ENCODE measurements at regions not wholly inside any gene's neighbourhood (a gene's known extent, or its start where the extent isn't known, plus 50 kb on each side); places are given as distances from the start of the nearest gene placed in this dataset.
A peak's percentile ranks its signal among the peaks of the same experiment; 100 is the strongest.
"Not testable (repeated sequence)": the region's sequence is repeated elsewhere in the genome, so short reads cannot be mapped to it uniquely, and the experiment has no call there.

DNA sequence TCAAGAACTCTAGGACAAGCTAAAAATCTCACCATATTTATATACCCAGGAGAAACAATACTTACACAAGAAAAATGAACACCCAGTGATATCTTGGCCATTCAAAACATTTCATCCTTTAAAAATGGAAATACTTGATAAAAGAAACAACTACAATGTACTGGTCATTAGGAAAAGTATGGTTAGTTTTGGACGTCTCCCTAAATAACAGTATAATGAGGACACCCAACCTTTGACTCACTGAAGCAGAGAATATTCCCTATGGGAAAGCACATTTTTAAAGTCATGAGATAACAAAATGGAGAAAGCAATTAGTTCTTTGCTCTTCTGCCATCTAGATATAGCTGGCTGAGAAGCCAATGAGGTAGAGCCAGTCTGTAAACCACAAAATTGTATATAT lies 164.4 kb downstream of the TBX18 start:
- H3K27me3 ChIP-seq (ENCODE audit: insufficient read depth, low read length) = no peaks in the 10 kb centered on the region
- H2AFZ ChIP-seq (ENCODE audit: low read length) = no peak overlapping the region
- H3K79me2 ChIP-seq (ENCODE audit: insufficient read depth, low read length) = no peaks in the 10 kb centered on the region
- no peaks in the 10 kb centered on the region for H3K36me3 ChIP-seq (ENCODE audit: insufficient read depth, low read length)
- no peak overlapping the region for H3K4me3 ChIP-seq (ENCODE audit: insufficient read depth, low read length)
- TF ChIP-seq, protein P1, sequence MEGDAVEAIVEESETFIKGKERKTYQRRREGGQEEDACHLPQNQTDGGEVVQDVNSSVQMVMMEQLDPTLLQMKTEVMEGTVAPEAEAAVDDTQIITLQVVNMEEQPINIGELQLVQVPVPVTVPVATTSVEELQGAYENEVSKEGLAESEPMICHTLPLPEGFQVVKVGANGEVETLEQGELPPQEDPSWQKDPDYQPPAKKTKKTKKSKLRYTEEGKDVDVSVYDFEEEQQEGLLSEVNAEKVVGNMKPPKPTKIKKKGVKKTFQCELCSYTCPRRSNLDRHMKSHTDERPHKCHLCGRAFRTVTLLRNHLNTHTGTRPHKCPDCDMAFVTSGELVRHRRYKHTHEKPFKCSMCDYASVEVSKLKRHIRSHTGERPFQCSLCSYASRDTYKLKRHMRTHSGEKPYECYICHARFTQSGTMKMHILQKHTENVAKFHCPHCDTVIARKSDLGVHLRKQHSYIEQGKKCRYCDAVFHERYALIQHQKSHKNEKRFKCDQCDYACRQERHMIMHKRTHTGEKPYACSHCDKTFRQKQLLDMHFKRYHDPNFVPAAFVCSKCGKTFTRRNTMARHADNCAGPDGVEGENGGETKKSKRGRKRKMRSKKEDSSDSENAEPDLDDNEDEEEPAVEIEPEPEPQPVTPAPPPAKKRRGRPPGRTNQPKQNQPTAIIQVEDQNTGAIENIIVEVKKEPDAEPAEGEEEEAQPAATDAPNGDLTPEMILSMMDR (IDR thresholded peaks at IDR 0.05; ENCODE audit: extremely low read depth, low read depth, low read length) = no peak
- DNase-seq (ENCODE audit: insufficient read length, low spot score, missing footprints) = peak; percentile 66
- H3K4me2 ChIP-seq (ENCODE audit: insufficient read depth, low read length) = no peak overlapping the region
- no peaks in the 10 kb centered on the region for H3K9me3 ChIP-seq (ENCODE audit: low read depth, low read length)
- peaks cover 5% of the 10 kb centered on the region for H3K4me1 ChIP-seq (ENCODE audit: insufficient read depth, low read length)
- H4K20me1 ChIP-seq (ENCODE audit: insufficient read depth, low read length) = no peaks in the 10 kb centered on the region
- H3K27ac ChIP-seq (ENCODE audit: low read depth, low read length) = no peak overlapping the region

DNA sequence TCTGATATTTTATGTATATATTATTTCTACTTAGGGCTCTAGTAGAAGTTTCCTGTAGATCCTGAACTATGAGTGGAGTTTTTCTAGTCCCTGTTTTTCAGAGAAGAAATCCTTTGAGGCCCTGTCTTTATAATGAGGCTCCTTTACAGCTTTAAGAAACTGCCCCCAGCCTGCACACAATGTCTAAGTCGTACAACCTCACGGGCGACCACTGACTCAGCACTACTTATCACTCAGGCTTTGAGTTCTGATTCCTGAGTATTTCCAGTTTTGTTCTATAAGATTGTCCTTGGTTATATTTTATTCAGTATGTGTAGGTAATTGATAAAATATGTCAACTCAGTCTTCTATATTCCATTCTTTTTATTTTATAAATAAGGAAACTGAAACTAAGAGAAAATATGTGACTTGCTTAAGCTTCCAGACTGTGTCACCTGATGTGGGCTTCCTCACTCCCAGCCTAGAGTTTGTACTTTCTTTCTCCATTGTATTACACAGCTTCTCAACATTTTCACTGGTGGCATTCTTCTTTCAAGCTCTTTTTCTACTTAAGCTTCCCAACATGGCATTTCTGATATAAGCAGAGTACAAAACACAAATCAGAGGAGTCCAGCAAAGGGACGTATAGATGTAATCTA lies 167.0 kb downstream of the TBX18 start:
- Histone ChIP-seq H3K27ac (ENCODE audit: low read depth, low read length) (no peak overlapping the region), H2AFZ (ENCODE audit: low read length) (peak overlapping the region; percentile 86), H3K79me2 (ENCODE audit: insufficient read depth, low read length) (no peaks in the 10 kb centered on the region), H3K27me3 (ENCODE audit: insufficient read depth, low read length) (no peaks in the 10 kb centered on the region), H3K4me2 (ENCODE audit: insufficient read depth, low read length) (peak overlapping the region; percentile 69), H3K9me3 (ENCODE audit: low read depth, low read length) (no peaks in the 10 kb centered on the region), H4K20me1 (ENCODE audit: insufficient read depth, low read length) (no peaks in the 10 kb centered on the region), H3K36me3 (ENCODE audit: insufficient read depth, low read length) (no peaks in the 10 kb centered on the region), H3K4me3 (ENCODE audit: insufficient read depth, low read length) (no peak overlapping the region), H3K4me1 (ENCODE audit: insufficient read depth, low read length) (peaks cover 4% of the 10 kb centered on the region)
- TF ChIP-seq, protein P1 (IDR thresholded peaks at IDR 0.05; ENCODE audit: extremely low read depth, low read depth, low read length) = no peak
- no peak for DNase-seq (ENCODE audit: insufficient read length, low spot score, missing footprints)

DNA sequence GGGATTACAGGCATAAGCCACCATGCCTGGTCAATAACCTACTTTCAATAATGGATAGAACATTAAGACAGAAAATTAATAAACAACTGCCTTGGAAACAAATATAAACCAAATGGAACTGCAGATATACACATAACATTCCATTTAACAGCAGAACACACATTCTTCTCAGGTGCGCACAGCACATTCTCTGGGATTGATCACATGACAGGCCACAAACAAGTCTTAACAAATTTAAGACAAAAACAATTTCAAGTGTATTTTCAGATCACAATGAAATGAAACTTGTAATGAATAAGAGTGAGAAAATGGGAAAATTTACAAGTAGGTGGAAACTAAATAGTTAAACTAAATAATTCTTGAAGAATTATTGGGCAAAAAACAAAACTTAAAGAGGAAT lies 167.9 kb downstream of the TBX18 start:
- no peaks in the 10 kb centered on the region for H3K9me3 ChIP-seq (ENCODE audit: low read depth, low read length)
- H3K79me2 ChIP-seq (ENCODE audit: insufficient read depth, low read length) = no peaks in the 10 kb centered on the region
- H3K4me2 ChIP-seq (ENCODE audit: insufficient read depth, low read length) = no peak overlapping the region
- H3K4me3 ChIP-seq (ENCODE audit: insufficient read depth, low read length) = no peak overlapping the region
- no peaks in the 10 kb centered on the region for H3K27me3 ChIP-seq (ENCODE audit: insufficient read depth, low read length)
- H2AFZ ChIP-seq (ENCODE audit: low read length) = no peak overlapping the region
- no peak for DNase-seq (ENCODE audit: insufficient read length, low spot score, missing footprints)
- peaks cover 4% of the 10 kb centered on the region for H3K4me1 ChIP-seq (ENCODE audit: insufficient read depth, low read length)
- H3K27ac ChIP-seq (ENCODE audit: low read depth, low read length) = no peak overlapping the region
- TF ChIP-seq, protein P1 (IDR thresholded peaks at IDR 0.05; ENCODE audit: extremely low read depth, low read depth, low read length) = no peak
- no peaks in the 10 kb centered on the region for H3K36me3 ChIP-seq (ENCODE audit: insufficient read depth, low read length)
- H4K20me1 ChIP-seq (ENCODE audit: insufficient read depth, low read length) = no peaks in the 10 kb centered on the region

DNA sequence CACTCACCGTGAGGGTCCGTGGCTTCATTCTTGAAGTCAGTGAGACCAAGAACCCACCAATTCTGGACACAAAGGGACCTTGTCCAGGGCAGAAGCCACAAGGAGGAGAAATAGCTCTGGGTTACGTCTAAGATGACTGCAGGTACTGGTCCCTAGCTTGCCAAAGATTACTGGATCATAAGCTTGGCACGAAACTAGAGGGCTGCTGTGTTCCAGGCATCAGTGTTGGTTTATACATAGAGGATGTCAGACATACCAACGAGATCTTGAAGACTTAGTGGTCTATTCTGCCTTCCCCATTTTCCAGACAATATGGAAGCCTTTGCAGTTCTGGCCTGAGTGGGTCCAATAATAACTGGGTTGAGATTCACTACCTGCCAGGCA lies 175.7 kb downstream of the TBX18 start:
- no peaks in the 10 kb centered on the region for H3K27me3 ChIP-seq (ENCODE audit: insufficient read depth, low read length)

DNA sequence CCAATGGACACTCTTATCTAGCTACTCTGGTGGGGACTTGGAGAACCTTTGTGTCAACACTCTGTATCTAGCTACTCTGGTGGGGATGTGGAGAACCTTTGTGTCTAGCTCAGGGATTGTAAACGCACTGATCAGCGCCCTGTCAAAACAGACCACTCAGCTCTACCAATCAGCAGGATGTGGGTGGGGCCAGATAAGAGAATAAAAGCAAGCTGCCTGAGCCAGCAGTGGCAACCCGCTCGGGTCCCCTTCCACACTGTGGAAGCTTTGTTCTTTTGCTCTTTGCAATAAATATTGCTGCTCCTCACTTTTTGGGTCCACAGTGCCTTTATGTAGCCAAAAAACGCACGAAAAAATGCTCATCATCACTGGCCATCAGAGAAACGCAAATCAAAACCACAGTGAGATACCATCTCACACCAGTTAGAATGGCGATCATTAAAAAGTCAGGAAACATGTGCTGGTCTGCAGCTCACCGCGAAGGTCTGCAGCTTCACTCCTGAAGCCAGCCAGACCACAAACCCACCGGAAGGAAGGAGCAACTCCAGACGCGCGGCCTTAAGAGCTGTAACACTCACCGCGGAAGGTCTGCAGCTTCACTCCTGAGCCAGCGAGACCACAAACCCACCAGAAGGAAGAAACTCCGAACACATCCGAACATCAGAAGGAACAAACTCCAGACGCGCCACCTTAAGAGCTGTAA lies 176.3 kb downstream of the TBX18 start:
- not testable (repeated sequence) for H3K79me2 ChIP-seq (ENCODE audit: insufficient read depth, low read length); H3K4me2 ChIP-seq (ENCODE audit: insufficient read depth, low read length); H3K27me3 ChIP-seq (ENCODE audit: insufficient read depth, low read length); DNase-seq (ENCODE audit: insufficient read length, low spot score, missing footprints); H3K9me3 ChIP-seq (ENCODE audit: low read depth, low read length); H3K4me1 ChIP-seq (ENCODE audit: insufficient read depth, low read length); H3K36me3 ChIP-seq (ENCODE audit: insufficient read depth, low read length); H3K4me3 ChIP-seq (ENCODE audit: insufficient read depth, low read length); H2AFZ ChIP-seq (ENCODE audit: low read length); H3K27ac ChIP-seq (ENCODE audit: low read depth, low read length); H4K20me1 ChIP-seq (ENCODE audit: insufficient read depth, low read length)

More for the DNA sequence above, 175.7 kb downstream of the TBX18 start:
- H3K36me3 ChIP-seq (ENCODE audit: insufficient read depth, low read length) = no peaks in the 10 kb centered on the region
- TF ChIP-seq, protein P1 (IDR thresholded peaks at IDR 0.05; ENCODE audit: extremely low read depth, low read depth, low read length) = no peak
- H3K4me2 ChIP-seq (ENCODE audit: insufficient read depth, low read length) = no peak overlapping the region
- H4K20me1 ChIP-seq (ENCODE audit: insufficient read depth, low read length) = no peaks in the 10 kb centered on the region
- H3K79me2 ChIP-seq (ENCODE audit: insufficient read depth, low read length) = no peaks in the 10 kb centered on the region
- no peaks in the 10 kb centered on the region for H3K9me3 ChIP-seq (ENCODE audit: low read depth, low read length)
- no peak overlapping the region for H3K27ac ChIP-seq (ENCODE audit: low read depth, low read length)
- no peak for DNase-seq (ENCODE audit: insufficient read length, low spot score, missing footprints)
- H2AFZ ChIP-seq (ENCODE audit: low read length) = no peak overlapping the region
- H3K4me3 ChIP-seq (ENCODE audit: insufficient read depth, low read length) = no peak overlapping the region
- H3K4me1 ChIP-seq (ENCODE audit: insufficient read depth, low read length) = peaks cover 4% of the 10 kb centered on the region
